Common myeloid progenitor, CD34-positive (primary cell): ENCODE measurements at regions not wholly inside any gene's neighbourhood (a gene's known extent, or its start where the extent isn't known, plus 50 kb on each side); places are given as distances from the start of the nearest gene placed in this dataset.

Experiments used
- CTCF ChIA-PET: fragments of 350-600 bp; sonication (Branson Sonifier 250); formaldehyde crosslinking; loops from one replicate; lab custom pipeline; 2021; ENCODE audit warnings: antibody characterized with exemption; lab: Charles Lee
- POLR2A ChIA-PET: fragments of 350-600 bp; sonication (Branson Sonifier 250); formaldehyde crosslinking; loops from one replicate; lab custom pipeline; 2021; ENCODE audit warnings: antibody characterized with exemption; lab: Charles Lee
- DNase-seq, 3 donors: peaks; one replicate each; pipeline versions ENCODE4 v3.0.0 to v3.0.0-alpha.2; 2013
- H3K27ac ChIP-seq, 2 experiments: 1 replicate in 1 of 2; 2 replicates in 1 of 2; pipeline ENCODE4 v1.7.0; 2013; ENCODE audit warnings: inconsistent platforms in 2 of 2, low read length in 2 of 2, mild to moderate bottlenecking in 2 of 2, low read depth in 1 of 2, moderate library complexity in 1 of 2; ENCODE audit not compliant: severe bottlenecking in 2 of 2, insufficient read depth in 1 of 2, poor library complexity in 1 of 2
- H3K27me3 ChIP-seq, 5 experiments: replicated peaks in 2 of 5; 1 replicate in 3 of 5; 2 replicates in 2 of 5; pipeline versions ENCODE4 v1.6.1 to v1.7.0; 2013; ENCODE audit warnings: low read length in 4 of 5, mild to moderate bottlenecking in 2 of 5, moderate library complexity in 2 of 5, inconsistent platforms in 1 of 5; ENCODE audit not compliant: insufficient read depth in 5 of 5, control insufficient read depth in 4 of 5
- H3K36me3 ChIP-seq, 4 experiments: 1 replicate in 2 of 4; 2 replicates in 2 of 4; pipeline versions ENCODE4 v1.6.1 to v1.7.0; 2013; ENCODE audit warnings: low read length in 3 of 4, control low read depth in 1 of 4, mild to moderate bottlenecking in 1 of 4; ENCODE audit not compliant: control insufficient read depth in 4 of 4, insufficient read depth in 4 of 4
- H3K4me1 ChIP-seq, 4 experiments: 1 replicate in 3 of 4; 2 replicates in 1 of 4; pipeline versions ENCODE4 v1.6.1 to v1.7.1; 2013; ENCODE audit warnings: low read length in 3 of 4, mild to moderate bottlenecking in 3 of 4, control low read depth in 1 of 4, inconsistent platforms in 1 of 4, moderate library complexity in 1 of 4; ENCODE audit not compliant: control insufficient read depth in 4 of 4, insufficient read depth in 4 of 4; ENCODE audit errors: control extremely low read depth in 1 of 4
- H3K4me3 ChIP-seq, 7 experiments: 1 replicate in 4 of 7; 2 replicates in 3 of 7; pipeline versions ENCODE4 v1.5.1 to v1.7.0; 2013; ENCODE audit warnings: mild to moderate bottlenecking in 7 of 7, low read length in 6 of 7, moderate library complexity in 6 of 7, inconsistent platforms in 2 of 7, low read depth in 2 of 7, control low read depth in 1 of 7; ENCODE audit not compliant: insufficient read depth in 4 of 7, control insufficient read depth in 1 of 7; ENCODE audit errors: extremely low read depth in 1 of 7
- H3K9me3 ChIP-seq, 5 experiments: 1 replicate in 4 of 5; 2 replicates in 1 of 5; pipeline versions ENCODE4 v1.6.1 to v1.7.1; 2013; ENCODE audit warnings: low read length in 4 of 5, mild to moderate bottlenecking in 2 of 5, inconsistent platforms in 1 of 5, low read depth in 1 of 5, moderate library complexity in 1 of 5; ENCODE audit not compliant: control insufficient read depth in 4 of 5, insufficient read depth in 2 of 5; ENCODE audit errors: control extremely low read depth in 1 of 5
- WGBS: methylation state at CpG from one replicate; pipeline ENCODE4 v1.1.5; 2013; ENCODE audit not compliant: insufficient coverage; 5-methylcytosine and 5-hydroxymethylcytosine counted together

- POLR2A ChIA-PET = no interaction called here
- DNase-seq = no peak
- CTCF ChIA-PET = no interaction called here
Measured at GRCh38 chr13:37198629-37199028, 93.2 kb upstream of the CSNK1A1L start.

GRCh38 chr13:37195621-37196020, 90.2 kb upstream of the CSNK1A1L start:
- Histone ChIP-seq H3K4me3 (no peak overlapping the region), H3K36me3 (no peaks in the 10 kb centered on the region), H3K27me3 (no peaks in the 10 kb centered on the region), H3K9me3 (no peaks in the 10 kb centered on the region), H3K27ac (no peak overlapping the region), H3K4me1 (no peaks in the 10 kb centered on the region)
- POLR2A ChIA-PET = no interaction called here
- CTCF ChIA-PET = no interaction called here
- WGBS = no CpG with 5 or more reads among the region's 3 CpGs
- no peak for DNase-seq

More at GRCh38 chr13:37198629-37199028, 93.2 kb upstream of the CSNK1A1L start:
- Histone ChIP-seq H3K27ac (no peak overlapping the region), H3K27me3 (no peaks in the 10 kb centered on the region), H3K4me1 (no peaks in the 10 kb centered on the region), H3K36me3 (no peaks in the 10 kb centered on the region), H3K4me3 (no peak overlapping the region), H3K9me3 (no peaks in the 10 kb centered on the region)
- WGBS = 14% methylated on average over 1 of the region's 1 CpG

- DNase-seq = no peak
- no peak overlapping the region for H3K4me3 ChIP-seq
- no CpG with 5 or more reads among the region's 1 CpG for WGBS
- POLR2A ChIA-PET = no interaction called here
- H3K9me3 ChIP-seq = no peaks in the 10 kb centered on the region
- no peak overlapping the region for H3K27ac ChIP-seq
- CTCF ChIA-PET = no interaction called here
- H3K36me3 ChIP-seq = no peaks in the 10 kb centered on the region
- H3K27me3 ChIP-seq = no peaks in the 10 kb centered on the region
- no peaks in the 10 kb centered on the region for H3K4me1 ChIP-seq
Measured at GRCh38 chr13:37194428-37194861, 89.0 kb upstream of the CSNK1A1L start.

- CTCF ChIA-PET = no interaction called here
- DNase-seq = no peak
- Histone ChIP-seq H3K27me3 (no peaks in the 10 kb centered on the region), H3K4me1 (no peaks in the 10 kb centered on the region), H3K9me3 (no peaks in the 10 kb centered on the region), H3K4me3 (no peak overlapping the region), H3K36me3 (no peaks in the 10 kb centered on the region), H3K27ac (no peak overlapping the region)
- WGBS = 20% methylated on average over 1 of the region's 2 CpGs
- POLR2A ChIA-PET = no interaction called here
Measured at GRCh38 chr13:37192956-37193355, 87.5 kb upstream of the CSNK1A1L start.

GRCh38 chr13:37187621-37188020, 82.2 kb upstream of the CSNK1A1L start:
- Histone ChIP-seq H3K4me1 (no peaks in the 10 kb centered on the region), H3K36me3 (no peaks in the 10 kb centered on the region), H3K27ac (no peak overlapping the region), H3K27me3 (no peaks in the 10 kb centered on the region), H3K4me3 (no peak overlapping the region), H3K9me3 (no peaks in the 10 kb centered on the region)
- CTCF ChIA-PET = no interaction called here
- POLR2A ChIA-PET = no interaction called here
- DNase-seq = no peak

GRCh38 chr13:37187105-37187504, 81.6 kb upstream of the CSNK1A1L start:
- Histone ChIP-seq H3K36me3 (no peaks in the 10 kb centered on the region), H3K27ac (no peak overlapping the region), H3K27me3 (no peaks in the 10 kb centered on the region), H3K4me3 (no peak overlapping the region), H3K9me3 (no peaks in the 10 kb centered on the region), H3K4me1 (no peaks in the 10 kb centered on the region)
- DNase-seq = no peak
- CTCF ChIA-PET = no interaction called here
- 100% methylated on average over 1 of the region's 2 CpGs for WGBS
- POLR2A ChIA-PET = no interaction called here

- ChIA-PET POLR2A (no interaction called here), CTCF (no interaction called here)
- Histone ChIP-seq H3K4me3 (no peak overlapping the region), H3K9me3 (no peaks in the 10 kb centered on the region), H3K36me3 (no peaks in the 10 kb centered on the region), H3K27me3 (no peaks in the 10 kb centered on the region), H3K27ac (no peak overlapping the region), H3K4me1 (no peaks in the 10 kb centered on the region)
- DNase-seq = no peak
Measured at GRCh38 chr13:37181620-37182019, 76.2 kb upstream of the CSNK1A1L start.
